ENCODE measurements at regions not wholly inside any gene's neighbourhood (a gene's known extent, or its start where the extent isn't known, plus 50 kb on each side); places are given as distances from the start of the nearest gene placed in this dataset.

GRCh38 chr6:17032590-17032987 is 69.3 kb upstream of the STMND1 start:
- TF ChIP-seq CTCF (conservative IDR thresholded peaks at IDR 0.05; ENCODE audit: low read depth in 2 of 2) (no peak), EZH2 (IDR thresholded peaks at IDR 0.05; ENCODE audit: low read depth, unreplicated experiment) (no peak), ZNF114 (CRISPR knock-in tag; IDR thresholded peaks at IDR 0.05) (no peak), POLR2AphosphoS5 (IDR thresholded peaks at IDR 0.05; ENCODE audit: low read depth) (no peak)

Data from GM23338 (cell line).